ENCODE measurements at regions not wholly inside any gene's neighbourhood (a gene's known extent, or its start where the extent isn't known, plus 50 kb on each side); places are given as distances from the start of the nearest gene placed in this dataset.

- no peak for DNase-seq (ENCODE audit: extremely low read depth, low read depth)
- no peak for TF ChIP-seq CTCF (IDR thresholded peaks at IDR 0.05; ENCODE audit: low read depth, low read length)
These were observed 462.3 kb upstream of the SALL3 start for GRCh38 chr18:78517328-78517727.

- no peak for TF ChIP-seq CTCF (IDR thresholded peaks at IDR 0.05; ENCODE audit: low read depth, low read length)
- DNase-seq (ENCODE audit: extremely low read depth, low read depth) = no peak
These were observed 461.6 kb upstream of the SALL3 start for GRCh38 chr18:78517973-78518372.

GRCh38 chr18:78518805-78519204, 460.8 kb upstream of the SALL3 start:
- TF ChIP-seq CTCF (IDR thresholded peaks at IDR 0.05; ENCODE audit: low read depth, low read length) = no peak
- no peak for DNase-seq (ENCODE audit: extremely low read depth, low read depth)

GRCh38 chr18:78519394-78520062, 460.1 kb upstream of the SALL3 start:
- no peak for TF ChIP-seq CTCF (IDR thresholded peaks at IDR 0.05; ENCODE audit: low read depth, low read length)
- DNase-seq (ENCODE audit: extremely low read depth, low read depth) = no peak

GRCh38 chr18:78521136-78521535, 458.5 kb upstream of the SALL3 start:
- DNase-seq (ENCODE audit: extremely low read depth, low read depth) = no peak
- no peak for TF ChIP-seq CTCF (IDR thresholded peaks at IDR 0.05; ENCODE audit: low read depth, low read length)

GRCh38 chr18:78521744-78522143, 457.9 kb upstream of the SALL3 start:
- DNase-seq (ENCODE audit: extremely low read depth, low read depth) = no peak
- no peak for TF ChIP-seq CTCF (IDR thresholded peaks at IDR 0.05; ENCODE audit: low read depth, low read length)

- no peak for DNase-seq (ENCODE audit: extremely low read depth, low read depth)
- TF ChIP-seq CTCF (IDR thresholded peaks at IDR 0.05; ENCODE audit: low read depth, low read length) = no peak
These were observed 457.1 kb upstream of the SALL3 start for GRCh38 chr18:78522507-78522906.

Measured in AG09319 (cell line).